ENCODE measurements at regions not wholly inside any gene's neighbourhood (a gene's known extent, or its start where the extent isn't known, plus 50 kb on each side); places are given as distances from the start of the nearest gene placed in this dataset.
"Not testable (repeated sequence)": the region's sequence is repeated elsewhere in the genome, so short reads cannot be mapped to it uniquely, and the experiment has no call there.

DNA sequence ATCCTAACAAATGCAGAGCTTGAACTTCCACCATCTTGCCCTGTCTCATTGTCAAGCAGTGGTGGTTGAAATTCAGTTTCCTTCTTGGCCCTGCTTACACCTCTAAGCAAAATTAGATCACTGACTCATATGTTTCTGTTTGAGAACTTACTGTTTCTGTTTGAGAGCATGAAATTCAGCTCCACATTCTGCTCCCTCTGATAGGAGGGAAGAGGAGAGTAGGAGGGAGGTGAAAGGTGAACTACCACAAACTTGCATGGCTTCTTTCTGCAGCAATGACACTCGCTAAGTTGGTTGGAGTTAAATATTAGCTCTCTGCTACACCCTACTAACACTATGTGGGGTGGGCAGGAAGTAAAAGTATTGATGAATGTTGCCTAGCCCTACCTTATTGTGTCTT, 117.8 kb upstream of the EDA2R start:
- Histone ChIP-seq H3K4me1 (ENCODE audit: control insufficient read depth, insufficient read depth, low read length) (no peaks in the 10 kb centered on the region), H3K36me3 (ENCODE audit: control insufficient read depth, insufficient read depth, low read length) (no peaks in the 10 kb centered on the region), H3K27me3 (ENCODE audit: control insufficient read depth, insufficient read depth, low read length) (no peaks in the 10 kb centered on the region), H3K4me3 (ENCODE audit: low read depth, low read length) (no peak overlapping the region), H3K9ac (ENCODE audit: low read depth, low read length) (no peak overlapping the region), H3K9me3 (ENCODE audit: control insufficient read depth, insufficient read depth, low read length) (no peaks in the 10 kb centered on the region)

DNA sequence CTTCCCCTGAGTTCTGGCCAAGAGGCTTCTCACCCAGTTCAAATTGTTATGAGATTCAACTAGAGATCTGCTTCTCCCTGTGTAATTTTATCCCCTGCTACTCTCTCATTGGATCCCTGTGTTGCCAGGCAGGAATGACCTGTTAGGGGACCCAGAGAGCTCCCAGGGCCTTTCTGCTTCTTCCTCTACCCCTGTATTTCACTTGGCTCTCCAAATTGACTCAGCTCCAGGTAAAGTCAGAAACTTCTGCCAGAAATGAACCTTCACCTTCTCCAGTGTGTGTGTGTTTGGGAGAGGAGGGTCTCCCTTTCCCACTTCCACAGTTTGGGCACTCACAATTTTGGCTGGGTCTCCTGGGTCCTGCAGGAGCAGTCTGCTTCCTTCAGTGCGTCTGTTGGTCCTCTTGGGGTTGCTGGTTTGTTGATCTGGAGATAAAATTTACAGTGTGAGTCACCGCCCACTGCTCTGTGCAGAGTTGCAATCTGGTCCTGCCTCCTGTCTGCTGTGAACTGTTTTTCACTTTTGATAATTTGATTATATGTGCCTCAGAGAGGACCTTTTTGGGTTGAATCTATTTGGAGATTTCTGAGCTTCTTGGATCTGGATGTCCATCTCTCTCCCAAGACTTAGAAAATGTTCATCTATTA, 112.4 kb upstream of the EDA2R start:
- no peak overlapping the region for H3K4me3 ChIP-seq (ENCODE audit: low read depth, low read length)
- H3K27me3 ChIP-seq (ENCODE audit: control insufficient read depth, insufficient read depth, low read length) = no peaks in the 10 kb centered on the region
- no peaks in the 10 kb centered on the region for H3K36me3 ChIP-seq (ENCODE audit: control insufficient read depth, insufficient read depth, low read length)
- H3K9ac ChIP-seq (ENCODE audit: low read depth, low read length) = no peak overlapping the region
- H3K9me3 ChIP-seq (ENCODE audit: control insufficient read depth, insufficient read depth, low read length) = no peaks in the 10 kb centered on the region
- H3K4me1 ChIP-seq (ENCODE audit: control insufficient read depth, insufficient read depth, low read length) = no peaks in the 10 kb centered on the region

DNA sequence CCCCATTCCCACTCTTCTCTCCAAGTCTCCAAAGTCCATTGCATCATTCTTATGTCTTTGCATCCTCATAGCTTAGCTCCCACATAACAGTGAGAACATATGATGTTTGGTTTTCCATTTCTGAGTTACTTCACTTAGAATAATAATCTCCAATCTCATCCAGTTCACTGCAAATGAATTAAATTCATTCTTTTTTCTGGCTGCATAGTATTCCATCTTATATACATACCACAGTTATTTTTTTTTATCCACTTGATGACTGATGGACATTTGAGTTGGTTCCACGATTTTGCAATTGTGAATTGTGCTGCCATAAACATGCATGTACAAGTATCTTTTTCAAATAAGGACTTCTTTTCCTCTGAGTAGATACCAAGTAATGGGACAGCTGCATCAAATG, 105.6 kb upstream of the EDA2R start:
- not testable (repeated sequence) for H3K27me3 ChIP-seq (ENCODE audit: control insufficient read depth, insufficient read depth, low read length); H3K9me3 ChIP-seq (ENCODE audit: control insufficient read depth, insufficient read depth, low read length); H3K4me1 ChIP-seq (ENCODE audit: control insufficient read depth, insufficient read depth, low read length); H3K36me3 ChIP-seq (ENCODE audit: control insufficient read depth, insufficient read depth, low read length); H3K9ac ChIP-seq (ENCODE audit: low read depth, low read length); H3K4me3 ChIP-seq (ENCODE audit: low read depth, low read length)

DNA sequence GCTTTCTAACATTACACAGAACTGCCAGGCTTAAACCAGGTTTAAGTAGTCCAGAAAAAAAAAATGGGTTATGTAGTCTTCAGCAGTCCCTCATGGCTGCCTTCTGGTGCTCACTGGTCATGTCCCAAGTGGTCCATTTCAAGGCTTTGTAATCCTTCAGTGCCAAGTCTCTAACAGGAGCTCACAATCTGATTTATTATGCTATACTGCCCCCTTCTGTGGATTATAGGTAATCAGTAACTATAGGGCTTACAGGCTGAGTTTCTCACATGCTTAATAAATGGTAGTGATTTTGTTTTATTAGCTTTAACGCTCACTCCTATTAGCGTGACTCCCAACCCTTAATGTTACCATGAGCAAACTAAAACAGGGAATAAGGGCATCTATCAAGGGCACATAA, 92.5 kb upstream of the EDA2R start:
- Histone ChIP-seq H3K9ac (ENCODE audit: low read depth, low read length) (no peak overlapping the region), H3K27me3 (ENCODE audit: control insufficient read depth, insufficient read depth, low read length) (no peaks in the 10 kb centered on the region), H3K4me3 (ENCODE audit: low read depth, low read length) (no peak overlapping the region), H3K4me1 (ENCODE audit: control insufficient read depth, insufficient read depth, low read length) (no peaks in the 10 kb centered on the region), H3K9me3 (ENCODE audit: control insufficient read depth, insufficient read depth, low read length) (peaks cover 3% of the 10 kb centered on the region), H3K36me3 (ENCODE audit: control insufficient read depth, insufficient read depth, low read length) (no peaks in the 10 kb centered on the region)

DNA sequence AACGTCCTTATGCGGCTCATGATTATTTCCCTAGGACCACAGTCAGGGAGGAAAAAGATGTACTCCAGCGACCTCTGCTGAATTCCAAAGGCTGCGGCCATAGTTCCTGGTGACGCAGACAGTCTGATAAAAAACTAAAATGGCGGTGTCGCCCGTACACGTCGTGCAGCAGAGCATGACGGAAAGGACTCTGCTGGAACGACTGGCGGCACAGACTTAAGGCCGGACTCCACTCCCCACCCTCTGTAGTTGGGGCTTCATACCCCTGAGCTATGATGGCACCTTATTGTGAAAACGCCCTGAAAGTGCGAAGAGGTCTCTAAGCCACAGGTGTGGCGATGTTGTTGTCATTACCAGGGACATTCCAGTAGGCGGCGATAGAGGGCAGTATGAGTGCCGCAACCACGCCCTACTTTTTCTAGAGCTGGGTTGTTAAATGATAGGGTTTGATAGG, 90.0 kb upstream of the EDA2R start:
- peak overlapping the region; percentile 74 for H3K9ac ChIP-seq (ENCODE audit: low read depth, low read length)
- no peaks in the 10 kb centered on the region for H3K36me3 ChIP-seq (ENCODE audit: control insufficient read depth, insufficient read depth, low read length)
- H3K27me3 ChIP-seq (ENCODE audit: control insufficient read depth, insufficient read depth, low read length) = no peaks in the 10 kb centered on the region
- H3K4me1 ChIP-seq (ENCODE audit: control insufficient read depth, insufficient read depth, low read length) = no peaks in the 10 kb centered on the region
- peaks cover 3% of the 10 kb centered on the region for H3K9me3 ChIP-seq (ENCODE audit: control insufficient read depth, insufficient read depth, low read length)
- peak overlapping the region; percentile 73 for H3K4me3 ChIP-seq (ENCODE audit: low read depth, low read length)

DNA sequence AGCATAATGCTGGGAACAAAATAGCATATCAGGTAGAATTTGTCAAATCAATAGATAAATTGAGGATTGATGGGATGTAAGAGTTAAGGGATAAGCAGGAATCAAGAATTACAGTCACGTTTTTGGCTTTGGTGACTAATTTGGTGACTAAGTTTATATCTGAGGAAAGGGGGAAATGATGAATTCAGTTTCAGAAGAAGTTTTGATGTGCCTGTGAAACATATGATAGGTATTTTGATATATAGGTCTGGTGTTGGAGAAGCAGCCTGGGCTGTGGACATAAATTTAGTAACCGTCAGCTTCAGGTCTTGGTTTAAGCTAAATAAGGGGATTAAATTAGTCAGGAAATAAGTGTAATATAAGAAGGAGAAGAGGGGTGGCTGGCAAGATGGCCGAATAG, 79.0 kb upstream of the EDA2R start:
- H3K9ac ChIP-seq (ENCODE audit: low read depth, low read length) = no peak overlapping the region
- H3K36me3 ChIP-seq (ENCODE audit: control insufficient read depth, insufficient read depth, low read length) = no peaks in the 10 kb centered on the region
- H3K4me3 ChIP-seq (ENCODE audit: low read depth, low read length) = no peak overlapping the region
- H3K9me3 ChIP-seq (ENCODE audit: control insufficient read depth, insufficient read depth, low read length) = no peaks in the 10 kb centered on the region
- H3K4me1 ChIP-seq (ENCODE audit: control insufficient read depth, insufficient read depth, low read length) = no peaks in the 10 kb centered on the region
- no peaks in the 10 kb centered on the region for H3K27me3 ChIP-seq (ENCODE audit: control insufficient read depth, insufficient read depth, low read length)

DNA sequence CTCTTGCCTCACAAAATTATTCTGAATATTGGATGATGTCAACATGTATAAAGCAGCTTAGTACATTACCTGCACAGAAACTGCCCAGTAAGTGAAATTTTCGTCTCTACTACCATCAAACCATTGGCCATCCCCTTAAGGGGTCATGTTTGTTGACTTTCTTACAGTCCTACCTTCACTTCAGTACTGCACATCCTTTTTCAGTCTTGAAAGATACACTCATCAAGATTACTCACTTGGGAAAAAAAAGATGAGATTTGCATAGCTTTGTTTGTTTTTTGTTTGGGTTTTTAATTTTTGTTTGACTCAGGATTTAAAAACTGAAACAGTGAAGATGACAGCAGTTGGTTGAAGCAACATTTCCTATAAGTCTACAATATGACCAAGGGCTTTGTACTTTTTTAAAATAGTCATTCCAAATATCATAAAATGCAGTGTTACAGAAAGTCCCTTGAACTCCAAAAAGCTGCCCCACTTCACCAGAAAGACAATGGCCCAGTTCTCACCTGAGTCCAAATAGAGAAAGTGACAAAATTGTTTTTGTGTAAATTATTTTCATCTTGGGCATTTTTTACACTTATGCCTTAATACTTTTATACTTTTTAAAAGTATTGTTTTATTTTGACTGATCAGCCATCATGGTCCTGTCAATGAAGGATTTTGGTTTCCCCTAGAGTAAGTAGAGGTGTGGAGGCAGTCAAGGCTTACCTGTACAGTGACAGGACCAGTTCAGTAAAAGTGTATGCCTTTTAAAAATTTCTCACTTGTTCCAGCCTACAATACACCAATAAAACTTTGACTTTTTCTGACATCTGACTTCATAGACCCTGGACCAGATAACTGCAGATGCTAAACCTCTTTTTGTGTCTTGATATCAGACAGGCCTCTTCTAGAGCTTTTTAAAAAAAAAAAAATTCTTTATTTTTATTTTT, 59.7 kb upstream of the EDA2R start:
- Histone ChIP-seq H3K9ac (ENCODE audit: low read depth, low read length) (no peak overlapping the region), H3K36me3 (ENCODE audit: control insufficient read depth, insufficient read depth, low read length) (no peaks in the 10 kb centered on the region), H3K4me3 (ENCODE audit: low read depth, low read length) (no peak overlapping the region), H3K27me3 (ENCODE audit: control insufficient read depth, insufficient read depth, low read length) (no peaks in the 10 kb centered on the region), H3K9me3 (ENCODE audit: control insufficient read depth, insufficient read depth, low read length) (peaks cover 8% of the 10 kb centered on the region), H3K4me1 (ENCODE audit: control insufficient read depth, insufficient read depth, low read length) (no peaks in the 10 kb centered on the region)

DNA sequence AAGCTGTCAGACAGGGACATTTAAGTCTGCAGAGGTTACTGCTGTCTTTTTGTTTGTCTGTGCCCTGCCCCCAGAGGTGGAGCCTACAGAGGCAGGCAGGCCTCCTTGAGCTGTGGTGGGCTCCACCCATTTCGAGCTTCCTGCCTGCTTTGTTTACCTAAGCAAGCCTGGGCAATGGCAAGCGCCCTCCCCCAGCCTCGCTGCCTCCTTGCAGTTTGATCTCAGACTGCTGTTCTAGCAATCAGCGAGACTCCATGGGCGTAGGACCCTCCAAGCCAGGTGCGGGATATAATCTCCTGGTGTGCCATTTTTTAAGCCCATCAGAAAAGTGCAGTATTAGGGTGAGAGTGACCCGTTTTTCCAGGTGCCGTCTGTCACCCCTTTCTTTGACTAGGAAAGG, 53.6 kb upstream of the EDA2R start:
- not testable (repeated sequence) for H3K9ac ChIP-seq (ENCODE audit: low read depth, low read length); H3K4me1 ChIP-seq (ENCODE audit: control insufficient read depth, insufficient read depth, low read length); H3K36me3 ChIP-seq (ENCODE audit: control insufficient read depth, insufficient read depth, low read length); H3K4me3 ChIP-seq (ENCODE audit: low read depth, low read length); H3K27me3 ChIP-seq (ENCODE audit: control insufficient read depth, insufficient read depth, low read length)
- peaks cover 13% of the 10 kb centered on the region for H3K9me3 ChIP-seq (ENCODE audit: control insufficient read depth, insufficient read depth, low read length)
